ELR (cell line): ENCODE measurements at regions not wholly inside any gene's neighbourhood (a gene's known extent, or its start where the extent isn't known, plus 50 kb on each side); places are given as distances from the start of the nearest gene placed in this dataset.

Experiments used
- DNase-seq: peaks from one replicate; pipeline ENCODE4 v3.0.0-alpha.2; 2015; ENCODE audit warnings: low read depth

DNA sequence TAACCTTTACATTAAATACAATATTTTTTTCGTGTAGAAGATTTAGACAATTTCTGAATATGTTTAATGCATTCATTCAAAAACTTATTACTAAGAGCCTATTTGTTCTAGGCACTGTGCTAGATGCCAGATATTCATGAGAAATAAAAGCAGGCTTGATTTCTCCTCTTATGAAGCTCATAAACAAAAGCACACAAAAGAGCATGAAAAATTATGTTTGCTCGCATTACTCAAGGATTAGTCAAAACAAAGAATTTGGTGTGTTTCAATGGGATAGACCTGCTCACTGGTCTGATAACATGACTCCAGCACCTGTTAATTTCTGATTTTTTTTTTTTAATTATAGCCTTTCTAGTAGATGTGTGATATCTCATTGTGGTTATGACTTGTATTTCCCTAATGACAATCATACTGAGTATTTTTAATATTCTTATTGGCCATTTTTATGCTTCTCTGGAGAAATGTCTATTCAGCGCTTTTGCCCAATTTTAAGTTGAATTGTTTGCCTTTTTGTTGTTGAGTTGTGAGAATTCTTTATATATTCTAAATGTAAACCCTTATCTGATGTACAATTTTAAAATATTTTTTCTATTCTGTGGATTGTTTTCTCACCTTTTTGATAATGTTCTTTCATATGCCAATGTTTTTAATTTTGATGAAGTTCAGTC lies 382.3 kb upstream of the ADGRL4 start:
- DNase-seq: no peak

DNA sequence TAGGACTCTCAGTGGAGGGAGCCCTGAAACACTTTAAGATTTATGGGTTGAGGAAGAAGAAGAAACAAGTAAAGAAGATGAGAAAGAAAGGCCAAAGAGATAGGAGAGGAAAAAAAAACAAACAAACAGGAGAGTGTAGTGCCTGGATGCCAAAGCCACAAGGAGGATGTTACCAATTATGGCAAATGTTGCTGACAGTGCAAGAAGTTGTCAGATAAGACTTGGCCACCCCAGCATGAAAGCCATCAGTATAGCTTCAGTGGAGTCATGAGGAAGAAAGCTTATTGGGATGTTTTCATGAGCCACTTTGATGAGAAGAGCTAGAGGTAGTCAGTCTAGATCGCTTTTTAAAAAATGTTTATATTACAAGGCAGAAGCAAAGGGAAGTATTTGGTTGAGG lies 380.2 kb upstream of the ADGRL4 start:
- DNase-seq: no peak

DNA sequence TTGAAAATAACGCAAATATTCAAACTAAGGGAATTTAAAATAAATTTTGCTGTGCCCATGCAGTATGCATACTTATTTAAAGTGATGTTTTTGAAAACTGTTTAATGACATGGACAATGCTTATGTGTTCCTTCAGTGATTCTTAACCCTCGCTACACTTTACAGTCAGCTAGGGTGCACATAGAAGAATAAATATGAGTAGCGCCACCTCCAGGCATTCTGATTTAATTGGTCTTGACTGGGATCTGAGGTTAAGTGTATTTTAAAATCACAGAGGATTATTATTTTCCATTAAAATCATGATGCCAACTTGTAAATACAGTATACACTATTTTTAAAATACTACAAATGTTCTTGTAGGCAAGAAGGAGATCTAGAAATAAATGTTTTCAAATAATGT lies 373.5 kb upstream of the ADGRL4 start:
- DNase-seq: no peak

DNA sequence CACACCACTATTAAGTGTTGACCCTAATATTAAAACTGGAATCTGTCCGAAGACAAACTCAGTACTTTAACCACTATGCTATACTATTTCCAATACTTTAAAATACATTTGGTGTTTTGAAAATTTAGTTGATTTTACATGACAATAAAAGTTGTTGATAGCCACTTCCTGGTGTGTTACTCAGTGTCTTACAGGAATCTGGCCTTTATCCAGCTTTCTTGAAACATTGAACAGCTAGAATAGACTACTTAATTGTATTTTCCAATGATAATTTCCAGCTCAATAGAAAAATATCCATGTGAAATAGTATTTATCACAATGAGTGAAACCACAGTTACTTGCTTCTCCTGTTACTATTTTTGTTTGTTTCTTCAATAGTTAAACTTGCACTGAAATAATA lies 369.6 kb upstream of the ADGRL4 start:
- peak; percentile 14 for DNase-seq

DNA sequence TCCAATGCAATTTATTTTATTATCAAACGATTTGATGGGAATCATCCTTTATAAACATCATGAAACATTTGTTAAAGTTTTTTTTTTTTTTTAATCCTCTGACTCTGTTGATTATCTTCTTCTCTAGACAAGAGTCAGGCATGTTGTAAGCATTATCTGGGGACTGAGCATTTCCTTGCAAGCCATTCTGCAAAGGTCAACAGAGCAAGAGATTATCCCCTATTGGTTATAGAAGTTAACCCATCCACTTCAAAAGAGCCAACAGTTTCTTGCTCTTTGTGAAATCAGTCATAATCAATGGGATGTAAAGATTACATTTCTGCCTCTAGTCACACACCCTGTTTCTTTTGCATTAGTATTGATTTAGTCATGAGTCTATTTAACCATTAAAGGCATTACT lies 368.8 kb upstream of the ADGRL4 start:
- no peak for DNase-seq

DNA sequence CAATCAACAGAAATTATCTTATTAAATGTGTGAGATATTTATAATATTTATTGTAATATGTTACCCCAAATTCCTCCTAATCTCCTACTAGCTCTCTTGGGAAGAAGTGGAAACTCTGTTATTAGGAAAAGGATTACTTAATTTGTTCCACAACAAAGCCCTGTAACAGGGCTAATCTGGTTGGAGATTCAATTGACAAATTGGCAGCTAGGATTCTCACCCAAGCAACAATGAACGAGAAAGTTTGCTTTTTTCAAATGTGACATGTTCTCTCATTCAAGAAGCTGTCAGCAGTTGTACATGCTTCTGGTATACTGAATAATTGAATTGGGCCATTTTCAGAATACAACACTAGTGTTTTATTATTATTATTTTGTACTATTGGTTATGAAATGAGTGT lies 367.9 kb upstream of the ADGRL4 start:
- DNase-seq: no peak

DNA sequence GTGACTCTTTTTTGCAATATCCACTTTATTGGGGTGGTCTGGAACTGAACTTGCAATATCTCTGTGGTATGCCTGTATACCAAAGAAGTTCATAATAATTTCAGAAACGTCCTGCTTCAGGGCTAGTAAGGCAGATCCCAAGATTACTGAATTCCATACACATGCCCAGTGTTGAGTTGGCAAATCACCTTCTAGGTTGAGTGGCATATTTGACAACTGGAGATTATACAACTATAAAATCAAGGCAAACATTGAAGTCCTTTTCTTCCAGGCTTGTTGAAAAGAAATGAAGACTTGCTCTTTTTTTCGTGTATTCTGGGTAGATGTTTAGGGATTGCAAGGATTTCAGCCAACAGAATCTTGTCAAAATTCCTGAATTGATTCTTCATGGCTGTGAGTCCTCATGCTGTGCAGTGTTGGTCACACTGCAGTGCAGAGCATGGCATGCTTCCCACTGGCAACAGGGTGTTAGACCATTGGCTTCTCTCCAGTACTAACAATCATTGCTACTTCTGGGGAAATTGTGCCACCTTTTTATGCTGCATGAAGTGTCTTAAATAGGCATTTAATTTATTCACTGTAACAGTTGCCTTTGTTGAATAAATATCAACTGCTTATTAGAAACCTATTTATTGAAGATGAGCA lies 367.1 kb upstream of the ADGRL4 start:
- DNase-seq: no peak

DNA sequence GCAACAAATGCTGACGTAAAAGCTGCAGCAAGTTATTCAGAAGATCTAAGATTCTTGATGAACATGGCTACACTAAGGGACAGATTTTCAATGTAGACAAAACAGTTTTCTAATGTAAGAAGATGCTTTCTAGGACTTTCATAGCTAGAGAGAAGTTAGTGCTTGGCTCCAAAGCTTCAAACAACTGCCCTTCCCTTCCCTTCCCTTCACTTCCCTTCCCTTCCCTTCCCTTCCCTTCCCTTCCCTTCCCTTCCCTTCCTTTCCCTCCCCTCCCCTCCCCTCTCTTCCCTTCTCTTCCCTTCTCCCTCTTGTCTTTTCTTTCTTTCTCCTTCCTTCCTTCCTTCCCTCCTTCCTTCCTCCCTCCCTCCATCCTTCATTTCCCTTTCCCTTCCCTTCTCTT lies 365.3 kb upstream of the ADGRL4 start:
- no peak for DNase-seq

DNA sequence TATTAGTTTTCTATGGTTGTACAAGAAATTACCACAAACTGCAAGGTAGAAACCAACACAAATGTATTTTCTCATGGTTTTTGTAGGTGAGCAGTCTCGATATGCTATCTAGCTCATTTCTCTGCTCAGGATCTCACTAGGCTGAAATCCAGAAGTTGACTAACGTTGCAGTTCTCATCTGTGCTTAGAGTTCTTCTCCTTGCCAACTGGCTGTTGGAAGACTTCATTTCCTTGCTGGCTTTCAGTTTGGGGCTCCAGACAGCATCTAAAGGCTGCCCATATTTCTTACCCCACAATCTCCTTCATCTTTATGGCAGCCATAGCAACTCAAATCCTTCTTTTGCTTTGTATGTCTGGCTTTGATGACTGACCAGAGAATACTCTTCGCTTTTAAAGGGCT lies 362.6 kb upstream of the ADGRL4 start:
- DNase-seq: no peak

DNA sequence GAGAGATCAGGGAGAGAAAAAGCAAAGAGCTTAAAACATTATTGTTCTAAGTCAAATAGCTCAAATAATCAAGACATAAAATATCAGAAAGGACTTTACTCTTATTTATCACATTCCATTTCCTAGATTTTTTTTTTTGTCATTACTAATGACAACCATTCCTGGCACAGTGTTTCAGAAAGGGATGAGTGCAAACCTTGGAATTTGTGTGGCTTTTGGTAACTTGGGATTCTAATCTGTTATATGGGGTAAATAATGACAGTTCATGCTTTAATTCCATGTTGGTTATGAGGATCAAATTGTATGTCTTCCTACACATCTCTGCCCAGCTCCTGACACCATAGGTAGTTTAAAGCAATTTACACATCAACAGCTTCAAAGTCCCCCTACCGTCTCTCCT lies 358.4 kb upstream of the ADGRL4 start:
- peak; percentile 29 for DNase-seq

DNA sequence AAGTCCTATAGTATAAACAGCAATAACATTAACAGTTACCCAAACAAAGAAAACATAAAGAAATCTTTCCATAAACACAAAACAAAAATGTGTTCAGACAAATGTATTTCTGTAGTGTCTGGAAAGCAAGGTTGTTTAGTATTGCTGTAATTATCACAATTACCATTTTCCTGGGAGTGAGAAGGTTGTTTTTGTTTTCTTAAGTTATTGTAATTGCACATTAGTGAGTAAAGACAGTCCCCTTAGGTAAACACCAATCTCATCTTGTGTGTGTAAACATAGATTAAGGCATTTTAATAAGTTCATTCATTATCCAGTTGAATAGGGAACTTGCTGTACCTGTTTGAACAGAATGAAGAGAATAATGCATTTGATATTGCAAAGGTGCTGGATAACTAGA lies 356.9 kb upstream of the ADGRL4 start:
- no peak for DNase-seq

DNA sequence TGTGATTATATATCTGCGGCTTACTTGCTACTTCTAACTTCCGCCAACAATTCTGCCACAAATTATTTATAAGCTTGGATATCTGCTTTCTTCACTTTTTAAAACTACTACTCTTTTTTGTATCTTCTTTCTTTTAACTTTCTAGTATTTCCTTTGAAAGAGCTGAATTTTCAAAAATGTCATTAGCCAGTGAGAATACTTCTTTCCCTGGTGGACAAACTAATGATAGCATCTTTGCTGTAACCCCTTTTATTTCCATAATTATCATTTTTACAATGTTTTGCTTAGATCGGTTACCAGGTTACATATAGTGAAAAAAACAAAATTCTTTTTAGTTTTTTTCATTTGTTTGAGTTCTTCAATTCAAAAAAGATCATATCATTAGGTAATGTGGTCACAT lies 355.9 kb upstream of the ADGRL4 start:
- no peak for DNase-seq

DNA sequence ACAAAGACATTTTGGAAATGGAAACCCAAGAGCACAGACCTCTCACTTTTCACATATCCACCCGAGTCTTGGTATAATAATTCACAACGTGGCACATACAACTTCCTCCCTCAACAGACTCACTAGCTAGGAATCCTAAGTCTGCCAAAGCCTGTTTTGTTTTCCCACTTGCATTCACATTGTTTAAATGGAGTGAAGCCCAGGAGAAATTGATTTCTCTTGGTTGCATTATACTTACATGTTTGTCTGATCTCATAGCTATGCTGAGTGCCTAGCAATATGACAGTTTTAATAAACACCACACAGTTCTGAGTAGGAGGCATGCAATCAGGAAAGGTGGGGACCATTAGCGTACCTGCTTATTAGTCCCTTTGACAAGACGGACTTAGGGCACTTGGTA lies 348.6 kb upstream of the ADGRL4 start:
- peak; percentile 19 for DNase-seq

DNA sequence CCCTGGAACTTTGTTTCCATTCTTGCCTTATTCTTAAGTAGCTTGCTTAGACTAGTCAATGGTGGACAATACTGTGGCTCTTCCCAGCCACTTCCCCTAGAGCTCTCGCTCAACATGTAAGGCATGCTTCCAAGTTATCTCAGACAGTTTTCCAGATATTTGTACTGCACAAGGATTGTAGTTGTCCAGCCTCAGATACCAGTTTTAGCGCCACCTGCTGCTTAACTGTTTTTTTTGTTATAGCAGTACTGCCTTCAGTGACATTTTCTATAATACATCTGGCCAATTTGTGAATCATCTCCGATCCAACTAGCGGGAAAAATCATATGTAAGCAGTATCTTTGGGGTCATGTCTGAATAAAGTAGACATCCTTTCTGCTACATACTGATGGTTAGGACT lies 346.7 kb upstream of the ADGRL4 start:
- DNase-seq: peak; percentile 78

DNA sequence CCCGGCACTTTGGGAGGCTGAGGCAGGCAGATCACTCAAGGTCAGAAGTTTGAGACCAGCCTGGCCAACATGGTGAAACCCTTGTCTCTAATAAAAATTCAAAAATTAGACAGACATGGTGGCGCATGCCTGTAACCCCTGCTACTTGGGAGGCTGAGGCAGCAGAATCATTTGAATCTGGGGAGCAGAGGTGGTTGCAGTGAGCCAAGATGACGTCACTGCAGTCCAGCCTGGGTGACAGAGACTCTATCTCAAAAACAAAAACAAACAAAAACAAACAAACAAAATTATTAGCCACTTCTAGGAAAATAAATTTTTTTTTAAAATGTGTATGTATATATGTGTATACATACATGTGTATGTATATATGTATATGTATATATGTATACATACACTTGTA lies 320.3 kb upstream of the ADGRL4 start:
- DNase-seq: no peak

DNA sequence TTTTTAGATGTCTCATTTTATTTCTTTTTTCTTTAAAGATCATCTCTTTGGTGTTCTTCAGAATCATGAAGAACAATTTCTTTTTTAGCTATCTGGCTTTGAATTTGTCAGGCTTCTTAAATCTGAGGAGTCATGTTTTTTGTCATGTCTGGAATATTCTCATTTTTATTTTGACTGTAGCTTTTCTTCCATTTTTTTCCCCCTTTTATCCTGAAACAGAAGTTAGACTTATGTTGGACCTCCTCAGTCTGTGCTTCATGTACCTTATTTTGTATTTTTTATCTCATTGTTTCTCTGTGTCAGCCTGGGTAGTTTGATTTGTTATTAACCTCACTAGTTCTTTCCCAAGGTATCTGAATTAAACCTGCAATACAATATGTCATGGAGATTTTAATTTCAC lies 319.2 kb upstream of the ADGRL4 start:
- DNase-seq: no peak

DNA sequence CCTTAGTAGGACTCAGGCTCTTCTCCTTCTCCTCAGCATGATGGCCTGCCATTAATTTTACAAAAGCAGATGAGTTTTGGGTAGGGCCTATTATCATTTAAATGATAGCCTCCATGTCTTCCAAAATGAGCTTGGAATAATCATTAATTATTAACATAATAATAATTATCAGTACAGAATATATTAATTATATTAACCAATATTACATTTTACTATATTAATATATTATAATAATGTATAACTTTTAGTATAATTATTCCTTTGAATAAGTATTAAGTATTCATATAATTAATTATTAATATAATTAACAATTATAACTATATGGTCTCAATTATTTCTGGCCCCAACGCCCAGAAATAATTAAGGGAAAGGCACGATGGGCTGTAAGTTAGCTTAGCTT lies 318.6 kb upstream of the ADGRL4 start:
- DNase-seq: no peak

DNA sequence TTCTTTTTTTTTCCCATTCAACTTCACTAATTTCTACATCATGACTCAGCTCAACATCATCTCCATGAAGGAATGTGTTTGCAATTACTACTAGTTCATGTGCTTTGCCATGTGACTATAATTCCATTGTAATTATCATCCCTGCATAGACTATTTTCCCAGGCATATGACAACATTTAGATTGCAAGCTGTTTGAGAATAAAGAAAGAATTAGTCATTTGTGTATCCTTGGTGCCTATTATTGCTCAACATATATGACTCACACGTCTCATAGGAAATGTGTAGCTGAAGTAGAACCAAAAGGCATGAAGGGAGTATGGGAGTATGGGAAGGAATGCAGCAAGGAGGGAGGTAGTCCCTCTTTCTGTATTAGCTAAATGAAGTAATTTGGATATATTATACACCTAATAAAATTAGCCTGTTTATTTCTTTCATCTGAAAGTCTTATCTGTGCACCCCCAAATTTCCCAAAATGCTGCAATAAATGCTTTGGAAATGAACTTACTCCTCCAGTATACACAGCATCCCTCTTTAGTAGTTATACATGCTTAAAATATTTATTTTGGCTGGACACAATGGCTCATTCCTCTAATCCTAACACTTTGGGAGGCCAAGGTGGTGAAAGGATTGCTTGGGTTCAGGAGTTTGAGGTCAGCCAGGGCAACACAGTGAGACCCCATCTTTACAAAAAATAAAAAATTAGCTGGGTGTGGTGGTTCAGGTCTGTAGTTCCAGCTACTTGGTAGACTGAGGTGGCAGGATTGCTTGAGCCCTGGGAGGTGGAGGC lies 316.9 kb upstream of the ADGRL4 start:
- DNase-seq: peak; percentile 98

DNA sequence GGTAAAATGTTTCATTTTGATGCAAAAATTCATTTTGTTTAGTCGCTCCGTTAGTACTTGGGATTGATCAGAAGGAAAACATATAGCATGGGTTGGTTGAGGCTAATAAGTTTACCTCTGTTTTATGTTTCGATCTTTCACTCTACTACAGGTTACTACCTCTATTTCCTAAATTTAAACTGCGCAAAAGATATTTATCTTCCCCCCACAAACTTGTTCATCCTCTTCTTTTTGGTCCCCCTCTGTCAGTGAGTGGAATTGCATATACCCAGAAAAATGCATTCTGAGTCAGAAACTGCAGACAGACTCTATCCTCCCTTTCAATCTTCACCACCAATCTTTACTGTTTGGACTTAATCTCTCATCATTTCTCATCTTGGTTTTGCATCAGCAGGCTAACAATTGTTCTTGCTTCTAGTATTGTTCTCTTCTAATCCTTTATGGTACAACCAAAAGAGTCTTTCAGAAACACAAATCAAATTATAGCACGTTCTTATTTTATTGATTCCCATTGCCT lies 316.0 kb upstream of the ADGRL4 start:
- peak; percentile 69 for DNase-seq

DNA sequence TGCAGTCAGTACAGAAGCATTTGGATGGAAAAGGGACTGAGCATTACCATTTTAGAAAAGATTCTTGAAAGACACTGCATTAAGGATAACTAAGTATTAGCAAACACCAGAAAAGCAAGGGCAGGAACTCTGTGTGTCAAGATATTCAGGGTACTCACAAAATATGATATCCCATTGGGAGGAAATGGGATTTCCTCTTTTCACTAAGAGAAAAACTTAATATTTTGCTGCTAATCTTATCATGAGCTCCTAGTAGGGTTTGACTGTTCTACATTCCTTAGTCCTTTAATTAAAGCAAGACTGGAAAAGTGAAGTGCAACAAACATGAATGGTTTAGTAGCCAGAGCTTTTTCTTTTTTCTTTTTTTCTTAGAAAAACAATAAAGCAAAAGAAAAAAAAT lies 305.9 kb upstream of the ADGRL4 start:
- DNase-seq: no peak

DNA sequence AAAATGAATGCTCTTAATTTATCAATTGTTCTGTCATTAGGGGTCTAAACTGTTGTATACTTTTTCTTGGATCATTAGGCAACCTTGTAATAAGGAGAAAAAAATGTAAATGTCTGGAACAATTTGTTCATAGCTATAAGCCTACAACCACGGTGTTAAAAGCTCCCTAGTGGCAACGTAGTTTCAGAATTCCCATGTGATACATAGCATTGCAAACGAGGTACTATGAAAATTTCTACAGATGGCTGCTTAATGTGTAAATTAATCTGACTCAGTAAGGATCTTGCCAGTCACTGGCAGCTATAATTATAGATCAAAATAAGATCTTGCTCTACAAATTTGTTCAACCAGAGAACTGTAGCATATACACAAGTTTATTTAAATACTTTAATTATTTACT lies 304.1 kb upstream of the ADGRL4 start:
- DNase-seq: no peak

DNA sequence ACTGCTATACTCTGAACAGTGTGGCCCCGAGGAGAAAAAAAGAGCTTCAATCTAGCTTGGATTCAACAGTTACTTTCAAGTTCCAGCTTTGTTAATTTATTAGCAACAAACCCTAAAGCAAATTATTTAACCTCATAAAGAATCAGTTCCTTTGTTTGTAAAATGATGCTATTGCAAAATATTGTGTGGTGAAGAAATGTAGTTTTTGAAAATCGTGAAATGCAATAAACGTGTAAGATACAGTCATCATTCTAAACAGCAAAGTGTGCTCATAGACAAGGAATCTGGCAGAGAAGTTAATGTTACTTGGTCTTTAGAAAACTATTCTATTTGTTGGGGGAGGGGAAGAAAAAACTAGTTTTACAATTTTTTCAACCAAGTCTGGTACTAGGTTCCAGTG lies 297.6 kb upstream of the ADGRL4 start:
- peak; percentile 58 for DNase-seq

DNA sequence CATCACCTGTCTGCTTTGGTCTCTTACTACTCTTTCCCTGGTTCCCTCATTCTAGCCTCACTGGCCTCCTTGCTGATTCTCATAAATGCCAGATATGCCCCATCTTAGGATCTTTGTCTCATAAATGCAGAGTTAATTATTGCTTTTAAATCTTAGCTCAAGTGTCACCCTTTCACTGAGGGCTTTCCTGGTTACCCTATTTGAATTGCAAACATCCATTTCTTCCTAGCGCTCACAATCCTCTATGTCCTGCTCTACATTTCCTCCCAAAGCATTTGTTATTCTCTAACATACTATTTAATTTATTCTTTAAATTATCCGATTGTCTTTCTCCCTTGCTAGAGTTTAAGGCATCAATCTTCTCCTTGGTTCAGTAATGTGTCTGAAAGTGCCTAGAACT lies 296.5 kb upstream of the ADGRL4 start:
- no peak for DNase-seq
